HepG2 (cell line): ENCODE measurements at regions not wholly inside any gene's neighbourhood (a gene's known extent, or its start where the extent isn't known, plus 50 kb on each side); places are given as distances from the start of the nearest gene placed in this dataset.

Experiments
- ATAC-seq: fragments of 200-7000 bp; cut with Tn5 transposase; 3 replicates; pipeline ENCODE4 v1.9.1; 2020; ENCODE audit warnings: mild to moderate bottlenecking, moderate library complexity
- BruUV-seq: library from RNA; stranded (reverse); fragments of 400-500 nt; replicated peaks from 2 replicates; lab custom pipeline; 2021; lab: Mats Ljungman, UMichigan
- CTCF ChIA-PET: fragments of 300-600 bp; formaldehyde crosslinking; extraction: SDS; loops from one replicate; lab custom pipeline; 2021; ENCODE audit warnings: low total read pairs, inconsistent platforms, low intra/inter-chr PET ratio; lab: Yijun Ruan, JAX
- POLR2A ChIA-PET: fragments of 350-600 bp; sonication (Branson Sonifier 250); formaldehyde crosslinking; loops from one replicate; lab custom pipeline; 2020; ENCODE audit warnings: antibody characterized with exemption, inconsistent platforms; lab: Yijun Ruan, JAX
- DNase-seq: peaks from one replicate; pipeline ENCODE4 v3.0.0-alpha.2; 2015; ENCODE audit warnings: low spot score
- FAIRE-seq: peaks from 3 replicates; lab custom pipeline; 2011; peaks lifted over from hg19 to GRCh38; lab: Jason Lieb, UNC
- H2AFZ ChIP-seq: one replicate; pipeline ENCODE4 v1.6.1; 2011; ENCODE audit warnings: low read length, inconsistent platforms
- H3K27ac ChIP-seq: fragments of 300-600 bp; 3 replicates; pipeline ENCODE4 v1.8.0; 2011; ENCODE audit warnings: mixed run types, mild to moderate bottlenecking, mixed read lengths, low read length, inconsistent platforms; ENCODE audit not compliant: insufficient read depth; ENCODE audit errors: extremely low read length
- H3K27me3 ChIP-seq, 2 experiments: fragments of 200-600 bp in 1 of 2; 2 replicates in 1 of 2; 3 replicates in 1 of 2; pipeline versions ENCODE4 v1.6.0 to v1.8.0; 2011; ENCODE audit warnings: low read length in 2 of 2, mild to moderate bottlenecking in 2 of 2, moderate library complexity in 2 of 2, inconsistent platforms in 1 of 2; ENCODE audit not compliant: insufficient read depth in 2 of 2, control insufficient read depth in 1 of 2
- H3K36me3 ChIP-seq, 2 experiments: fragments of 200-600 bp in 1 of 2; replicated peaks in 1 of 2; 2 replicates in 1 of 2; 3 replicates in 1 of 2; pipeline versions ENCODE4 v1.5.1 to v1.8.0; 2011; ENCODE audit warnings: low read length in 2 of 2, inconsistent platforms in 1 of 2; ENCODE audit not compliant: insufficient read depth in 2 of 2, control insufficient read depth in 1 of 2
- H3K4me1 ChIP-seq: 2 replicates; pipeline ENCODE4 v1.5.1; 2012; ENCODE audit warnings: low read length, inconsistent platforms; ENCODE audit not compliant: insufficient read depth
- H3K4me2 ChIP-seq: 2 replicates; pipeline ENCODE4 v1.6.0; 2011; ENCODE audit warnings: low read depth, low read length, inconsistent platforms
- H3K4me3 ChIP-seq, 3 experiments: fragments of 200-600 bp in 1 of 3; sonication (generic), shearing (Covaris generic) in 1 of 3; replicated peaks in 1 of 3; 2 replicates each; pipeline ENCODE4 v1.5.1; 2011 to 2016; ENCODE audit warnings: low read length in 3 of 3, inconsistent platforms in 2 of 3, low read depth in 2 of 3, mild to moderate bottlenecking in 2 of 3, control low read depth in 1 of 3, mixed read lengths in 1 of 3; ENCODE audit not compliant: insufficient read depth in 1 of 3
- H3K79me2 ChIP-seq: one replicate; pipeline ENCODE4 v1.6.1; 2011; ENCODE audit warnings: low read length, inconsistent platforms; ENCODE audit not compliant: insufficient read depth
- H3K9ac ChIP-seq: 2 replicates; pipeline ENCODE4 v1.6.0; 2011; ENCODE audit warnings: mild to moderate bottlenecking, low read depth, low read length, inconsistent platforms; ENCODE audit not compliant: insufficient read depth
- H3K9me3 ChIP-seq: 2 replicates; pipeline ENCODE4 v1.5.1; 2012; ENCODE audit warnings: mild to moderate bottlenecking, low read length
- H4K20me1 ChIP-seq: 2 replicates; pipeline ENCODE4 v1.6.0; 2011; ENCODE audit warnings: inconsistent platforms, mild to moderate bottlenecking, low read length, moderate library complexity; ENCODE audit not compliant: insufficient read depth
- FLYWCH1 ChIP-seq: sonication (generic); formaldehyde crosslinking; IDR thresholded peaks from 2 replicates; pipeline ENCODE4 v1.8.1; 2023; ENCODE audit warnings: mild to moderate bottlenecking, missing genetic modification reagents
- KLF9 ChIP-seq: IDR thresholded peaks from 2 replicates; pipeline ENCODE4 v1.6.1; 2016; ENCODE audit warnings: low read depth
- MED13 ChIP-seq: sonication (generic); formaldehyde crosslinking; IDR thresholded peaks from 2 replicates; pipeline ENCODE4 v1.5.0; 2020; ENCODE audit warnings: missing genetic modification reagents
- MXD4 ChIP-seq: IDR thresholded peaks from 2 replicates; pipeline ENCODE4 v1.6.1; 2016; ENCODE audit warnings: mild to moderate bottlenecking, missing biosample characterization, missing genetic modification reagents
- NCOR1 ChIP-seq: fragments of 200-600 bp; sonication (generic); IDR thresholded peaks from 2 replicates; pipeline ENCODE4 v1.7.0; 2017; ENCODE audit warnings: antibody characterized with exemption, low read length, borderline replicate concordance
- SKI ChIP-seq: fragments of 450-650 bp; IDR thresholded peaks from one replicate; pipeline ENCODE4 v1.6.1; 2018; ENCODE audit warnings: mild to moderate bottlenecking; ENCODE audit not compliant: partially characterized antibody
- TOPORS ChIP-seq: sonication (generic); formaldehyde crosslinking; IDR thresholded peaks from 2 replicates; pipeline ENCODE4 v1.8.0; 2023; ENCODE audit warnings: mild to moderate bottlenecking, missing genetic modification reagents
- ZFP36L2 ChIP-seq: sonication (generic); formaldehyde crosslinking; IDR thresholded peaks from 2 replicates; pipeline ENCODE4 v1.4.0; 2020; ENCODE audit warnings: missing genetic modification reagents
- ZNF292 ChIP-seq: sonication (generic); formaldehyde crosslinking; IDR thresholded peaks from 2 replicates; pipeline ENCODE4 v1.8.1; 2022; ENCODE audit warnings: mild to moderate bottlenecking, low read depth, missing genetic modification reagents, borderline replicate concordance
- ZNF678 ChIP-seq: sonication (generic); formaldehyde crosslinking; IDR thresholded peaks from 2 replicates; pipeline ENCODE4 v1.4.0; 2020; ENCODE audit warnings: mild to moderate bottlenecking, missing genetic modification reagents
- ZNF879 ChIP-seq: sonication (generic); formaldehyde crosslinking; IDR thresholded peaks from 2 replicates; pipeline ENCODE4 v1.8.1; 2023; ENCODE audit warnings: missing genetic modification reagents
- WGBS: methylation state at CpG from one replicate; pipeline ENCODE4 v1.1.6; 2017; ENCODE audit warnings: low lambda C conversion rate; 5-methylcytosine and 5-hydroxymethylcytosine counted together
- in situ Hi-C: cut with HindIII; loops from 2 replicates; pipeline ENCODE4 v1.10.0; 2017; ENCODE audit warnings: low pct_unique_long_range_greater_than_20kb; ENCODE audit not compliant: extremely low pct_ligation_motif_present
- intact Hi-C: fragments of 100-400 bp; cut with micrococcal nuclease; formaldehyde crosslinking; loops from one replicate; pipeline ENCODE4 v1.10.0; 2022; ENCODE audit not compliant: unreplicated experiment
- TF ChIP-seq, protein P1 (sequence below): sonication (generic); formaldehyde crosslinking; IDR thresholded peaks from 2 replicates; pipeline ENCODE4 v1.4.0; 2020; ENCODE audit warnings: missing genetic modification reagents, mild to moderate bottlenecking, borderline replicate concordance
- TF ChIP-seq, protein P2 (sequence below): sonication (generic); formaldehyde crosslinking; conservative IDR thresholded peaks from 2 replicates; pipeline ENCODE4 v1.8.1; 2023; ENCODE audit warnings: missing genetic modification reagents
- TF ChIP-seq, protein P3 (sequence below): sonication (generic); formaldehyde crosslinking; IDR thresholded peaks from 2 replicates; pipeline ENCODE4 v1.5.0; 2020; ENCODE audit warnings: mild to moderate bottlenecking, missing genetic modification reagents

DNA sequence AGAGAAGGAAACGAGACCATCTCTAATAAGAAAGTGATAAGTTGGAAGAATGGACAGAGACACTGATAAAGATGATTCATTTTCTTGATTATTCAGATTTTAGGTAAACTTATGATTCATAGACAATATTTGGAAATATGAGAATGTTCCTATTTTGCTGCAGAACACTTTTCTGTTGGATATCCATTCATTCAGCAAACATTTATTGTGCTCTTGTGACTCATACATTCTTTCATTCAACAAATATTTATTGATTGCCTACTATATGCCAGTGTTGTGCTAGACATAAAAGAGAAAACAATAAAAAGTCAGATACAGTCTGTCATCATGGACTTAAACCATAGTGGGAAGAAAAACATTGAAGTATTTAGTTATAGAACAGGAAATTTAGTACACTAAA lies 1232.0 kb downstream of the STIM2 start:
- Histone ChIP-seq H3K9me3 (peaks cover 24% of the 10 kb centered on the region), H2AFZ (no peak overlapping the region), H3K4me3 (no peak overlapping the region), H3K27me3 (no peaks in the 10 kb centered on the region), H3K4me2 (no peak overlapping the region), H3K9ac (no peak overlapping the region), H3K36me3 (no peaks in the 10 kb centered on the region), H3K4me1 (no peaks in the 10 kb centered on the region), H4K20me1 (no peaks in the 10 kb centered on the region), H3K79me2 (no peaks in the 10 kb centered on the region), H3K27ac (no peak overlapping the region)
- DNase-seq (no peak), FAIRE-seq (no peak), ATAC-seq (no peak)
- in situ Hi-C loops = no loop called here
- POLR2A ChIA-PET = no interaction called here
- TF ChIP-seq ZNF678 (CRISPR knock-in tag) (no peak), MED13 (CRISPR knock-in tag) (no peak)
- CTCF ChIA-PET = no interaction called here
- no TSS peak for BruUV-seq
- intact Hi-C loops = no loop called here
- 3% methylated on average over 1 of the region's 1 CpG for WGBS

DNA sequence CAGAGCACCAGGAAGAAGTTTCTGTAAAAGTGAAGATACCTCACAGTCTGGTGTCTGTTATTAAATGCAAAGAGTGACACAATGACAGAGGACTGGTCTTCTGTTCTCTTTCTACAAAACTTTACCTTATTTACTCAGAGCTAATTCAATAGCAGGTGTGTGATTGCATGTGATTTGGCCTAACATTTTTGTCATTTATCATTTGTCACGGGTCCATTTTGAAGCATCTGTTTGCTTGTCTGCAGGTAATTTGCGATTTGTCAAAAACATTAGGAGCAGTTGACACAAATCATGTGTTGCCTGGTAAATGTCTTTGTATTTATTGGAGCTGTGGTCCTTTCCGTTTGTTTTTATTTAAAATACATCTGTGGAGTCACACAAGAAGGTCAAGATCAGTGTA lies 1232.4 kb downstream of the STIM2 start:
- H3K4me1 ChIP-seq = no peaks in the 10 kb centered on the region
- POLR2A ChIA-PET = no interaction called here
- H3K27ac ChIP-seq = no peak overlapping the region
- no peak for ATAC-seq
- WGBS = 2% methylated on average over 3 of the region's 3 CpGs
- H3K9ac ChIP-seq = no peak overlapping the region
- H2AFZ ChIP-seq = no peak overlapping the region
- no peaks in the 10 kb centered on the region for H3K36me3 ChIP-seq
- no peak overlapping the region for H3K4me2 ChIP-seq
- peaks cover 24% of the 10 kb centered on the region for H3K9me3 ChIP-seq
- H3K4me3 ChIP-seq = no peak overlapping the region
- intact Hi-C loops (no loop called here), in situ Hi-C loops (no loop called here)
- H3K27me3 ChIP-seq = no peaks in the 10 kb centered on the region
- H3K79me2 ChIP-seq = no peaks in the 10 kb centered on the region
- CTCF ChIA-PET = no interaction called here
- no peaks in the 10 kb centered on the region for H4K20me1 ChIP-seq
- no TSS peak for BruUV-seq
- no peak for FAIRE-seq
- no peak for DNase-seq
- TF ChIP-seq KLF9 (CRISPR knock-in tag) = no peak
- no peak for TF ChIP-seq FLYWCH1 (CRISPR knock-in tag)
- TF ChIP-seq SKI = no peak
- TF ChIP-seq, protein P1, sequence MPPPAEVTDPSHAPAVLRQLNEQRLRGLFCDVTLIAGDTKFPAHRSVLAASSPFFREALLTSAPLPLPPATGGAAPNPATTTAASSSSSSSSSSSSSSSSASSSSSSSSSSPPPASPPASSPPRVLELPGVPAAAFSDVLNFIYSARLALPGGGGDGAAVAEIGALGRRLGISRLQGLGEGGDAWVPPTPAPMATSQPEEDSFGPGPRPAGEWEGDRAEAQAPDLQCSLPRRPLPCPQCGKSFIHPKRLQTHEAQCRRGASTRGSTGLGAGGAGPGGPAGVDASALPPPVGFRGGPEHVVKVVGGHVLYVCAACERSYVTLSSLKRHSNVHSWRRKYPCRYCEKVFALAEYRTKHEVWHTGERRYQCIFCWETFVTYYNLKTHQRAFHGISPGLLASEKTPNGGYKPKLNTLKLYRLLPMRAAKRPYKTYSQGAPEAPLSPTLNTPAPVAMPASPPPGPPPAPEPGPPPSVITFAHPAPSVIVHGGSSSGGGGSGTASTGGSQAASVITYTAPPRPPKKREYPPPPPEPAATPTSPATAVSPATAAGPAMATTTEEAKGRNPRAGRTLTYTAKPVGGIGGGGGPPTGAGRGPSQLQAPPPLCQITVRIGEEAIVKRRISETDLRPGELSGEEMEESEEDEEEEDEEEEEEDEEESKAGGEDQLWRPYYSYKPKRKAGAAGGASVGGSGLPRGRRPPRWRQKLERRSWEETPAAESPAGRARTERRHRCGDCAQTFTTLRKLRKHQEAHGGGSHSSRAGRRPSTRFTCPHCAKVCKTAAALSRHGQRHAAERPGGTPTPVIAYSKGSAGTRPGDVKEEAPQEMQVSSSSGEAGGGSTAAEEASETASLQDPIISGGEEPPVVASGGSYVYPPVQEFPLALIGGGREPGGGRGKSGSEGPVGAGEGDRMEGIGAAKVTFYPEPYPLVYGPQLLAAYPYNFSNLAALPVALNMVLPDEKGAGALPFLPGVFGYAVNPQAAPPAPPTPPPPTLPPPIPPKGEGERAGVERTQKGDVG (CRISPR knock-in tag) = no peak
- TF ChIP-seq ZNF879 (CRISPR knock-in tag) = no peak
- TF ChIP-seq ZNF292 (CRISPR knock-in tag) = no peak
- no peak for TF ChIP-seq TOPORS (CRISPR knock-in tag)
- TF ChIP-seq, protein P2, sequence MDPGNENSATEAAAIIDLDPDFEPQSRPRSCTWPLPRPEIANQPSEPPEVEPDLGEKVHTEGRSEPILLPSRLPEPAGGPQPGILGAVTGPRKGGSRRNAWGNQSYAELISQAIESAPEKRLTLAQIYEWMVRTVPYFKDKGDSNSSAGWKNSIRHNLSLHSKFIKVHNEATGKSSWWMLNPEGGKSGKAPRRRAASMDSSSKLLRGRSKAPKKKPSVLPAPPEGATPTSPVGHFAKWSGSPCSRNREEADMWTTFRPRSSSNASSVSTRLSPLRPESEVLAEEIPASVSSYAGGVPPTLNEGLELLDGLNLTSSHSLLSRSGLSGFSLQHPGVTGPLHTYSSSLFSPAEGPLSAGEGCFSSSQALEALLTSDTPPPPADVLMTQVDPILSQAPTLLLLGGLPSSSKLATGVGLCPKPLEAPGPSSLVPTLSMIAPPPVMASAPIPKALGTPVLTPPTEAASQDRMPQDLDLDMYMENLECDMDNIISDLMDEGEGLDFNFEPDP (CRISPR knock-in tag) = no peak
- TF ChIP-seq MXD4 = no peak
- TF ChIP-seq ZFP36L2 (CRISPR knock-in tag) = no peak
- no peak for TF ChIP-seq NCOR1
- TF ChIP-seq, protein P3, sequence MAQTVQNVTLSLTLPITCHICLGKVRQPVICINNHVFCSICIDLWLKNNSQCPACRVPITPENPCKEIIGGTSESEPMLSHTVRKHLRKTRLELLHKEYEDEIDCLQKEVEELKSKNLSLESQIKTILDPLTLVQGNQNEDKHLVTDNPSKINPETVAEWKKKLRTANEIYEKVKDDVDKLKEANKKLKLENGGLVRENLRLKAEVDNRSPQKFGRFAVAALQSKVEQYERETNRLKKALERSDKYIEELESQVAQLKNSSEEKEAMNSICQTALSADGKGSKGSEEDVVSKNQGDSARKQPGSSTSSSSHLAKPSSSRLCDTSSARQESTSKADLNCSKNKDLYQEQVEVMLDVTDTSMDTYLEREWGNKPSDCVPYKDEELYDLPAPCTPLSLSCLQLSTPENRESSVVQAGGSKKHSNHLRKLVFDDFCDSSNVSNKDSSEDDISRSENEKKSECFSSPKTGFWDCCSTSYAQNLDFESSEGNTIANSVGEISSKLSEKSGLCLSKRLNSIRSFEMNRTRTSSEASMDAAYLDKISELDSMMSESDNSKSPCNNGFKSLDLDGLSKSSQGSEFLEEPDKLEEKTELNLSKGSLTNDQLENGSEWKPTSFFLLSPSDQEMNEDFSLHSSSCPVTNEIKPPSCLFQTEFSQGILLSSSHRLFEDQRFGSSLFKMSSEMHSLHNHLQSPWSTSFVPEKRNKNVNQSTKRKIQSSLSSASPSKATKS (CRISPR knock-in tag) = no peak
